CD4-positive, alpha-beta T cell treated with Interleukin-6 at 100 ng/mL for 8 hours (primary cell): ENCODE measurements at regions not wholly inside any gene's neighbourhood (a gene's known extent, or its start where the extent isn't known, plus 50 kb on each side); places are given as distances from the start of the nearest gene placed in this dataset.

Source experiments
- DNase-seq: peaks from one replicate; pipeline ENCODE4 v3.0.0-alpha.2; 2020; ENCODE audit warnings: mixed read lengths, low spot score

DNA sequence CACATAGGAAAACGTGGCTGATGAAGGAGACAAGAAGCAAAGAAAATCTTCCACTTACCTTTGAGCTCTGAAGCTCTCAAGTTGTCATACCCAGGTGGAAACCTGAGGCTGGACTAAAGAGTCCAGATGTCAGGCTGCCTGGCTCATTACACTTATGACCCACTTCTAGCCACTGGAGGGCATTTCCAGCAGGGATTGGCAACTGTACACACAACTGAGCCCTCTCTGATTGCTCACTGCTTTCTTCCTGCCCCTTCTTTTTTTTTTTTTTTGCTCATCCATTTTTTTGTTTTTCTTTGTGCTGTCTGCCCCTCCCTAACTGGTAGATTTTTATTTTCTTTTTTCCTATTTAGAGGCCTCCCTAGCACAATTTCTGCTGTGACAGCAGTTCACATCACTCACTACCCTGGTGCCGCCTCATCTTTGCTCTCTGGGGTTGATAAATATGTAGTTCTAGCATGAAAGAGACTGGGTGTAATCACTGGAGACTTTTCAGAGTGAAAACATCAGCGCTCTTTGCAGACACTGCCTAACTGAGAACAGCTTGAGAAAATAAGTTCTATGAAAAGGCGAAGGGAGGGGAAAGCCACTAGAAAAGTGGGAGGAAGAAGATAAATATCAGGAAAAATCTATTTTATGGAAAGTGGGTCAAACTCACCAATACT, 334.5 kb downstream of the NUF2 start:
- no peak for DNase-seq

- DNase-seq = no peak
Observed at GRCh38 chr1:163657719-163658118, 336.0 kb downstream of the NUF2 start.

GRCh38 chr1:163661391-163661790, 339.6 kb downstream of the NUF2 start:
- DNase-seq = no peak

- no peak for DNase-seq
Observed at GRCh38 chr1:163664671-163665335, 343.0 kb downstream of the NUF2 start.

- DNase-seq = no peak
Observed at GRCh38 chr1:163668472-163668871, 346.7 kb downstream of the NUF2 start.

GRCh38 chr1:163670989-163671757, 349.4 kb downstream of the NUF2 start:
- DNase-seq = no peak

GRCh38 chr1:163672976-163673758, 351.4 kb downstream of the NUF2 start:
- DNase-seq = no peak

DNA sequence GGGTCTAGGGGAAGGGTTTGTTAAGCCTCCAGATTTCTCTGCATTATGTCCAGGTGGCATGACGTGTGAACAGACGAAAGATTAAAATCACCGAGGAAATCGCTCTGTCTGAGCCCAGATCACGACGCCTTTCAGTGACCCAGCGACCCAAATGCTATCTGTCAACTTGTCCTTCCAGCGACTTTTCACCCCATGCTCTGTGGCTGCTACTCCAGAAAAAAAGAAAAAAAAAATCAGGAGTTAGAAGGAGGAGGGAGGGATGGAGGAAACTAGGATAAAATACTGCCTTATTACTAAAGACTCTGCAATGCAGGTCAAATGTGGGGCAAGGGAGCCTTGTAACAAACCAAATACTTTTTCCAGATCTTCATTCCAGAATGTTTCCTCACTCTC, 352.0 kb downstream of the NUF2 start:
- no peak for DNase-seq

GRCh38 chr1:163674236-163674635, 352.5 kb downstream of the NUF2 start:
- DNase-seq = no peak

GRCh38 chr1:163684785-163685184, 363.0 kb downstream of the NUF2 start:
- DNase-seq = no peak

GRCh38 chr1:163692266-163692665, 370.5 kb downstream of the NUF2 start:
- DNase-seq = no peak

DNA sequence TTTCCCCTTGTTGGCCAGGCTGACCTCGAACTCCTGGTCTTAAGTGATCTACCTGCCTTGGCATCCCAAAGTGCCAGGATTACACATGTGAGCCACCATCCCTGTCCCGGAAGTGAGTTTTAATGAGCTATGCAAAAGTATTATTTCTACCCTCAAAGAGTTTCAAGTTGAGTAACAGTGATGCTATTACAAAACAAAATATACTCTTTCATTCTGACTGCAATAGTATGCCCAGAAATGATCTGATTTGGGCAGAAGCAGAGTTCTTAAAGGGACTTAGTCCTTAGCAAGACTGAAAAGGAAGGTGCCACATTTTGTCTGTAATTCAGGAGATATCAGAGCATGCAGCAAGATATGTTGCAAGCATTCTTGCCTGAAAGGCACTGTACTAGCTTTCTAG, 375.4 kb downstream of the NUF2 start:
- DNase-seq = no peak

- DNase-seq = no peak
Observed at GRCh38 chr1:163701783-163702374, 380.1 kb downstream of the NUF2 start.

- no peak for DNase-seq
Observed at GRCh38 chr1:163703794-163704193, 382.0 kb downstream of the NUF2 start.

DNA sequence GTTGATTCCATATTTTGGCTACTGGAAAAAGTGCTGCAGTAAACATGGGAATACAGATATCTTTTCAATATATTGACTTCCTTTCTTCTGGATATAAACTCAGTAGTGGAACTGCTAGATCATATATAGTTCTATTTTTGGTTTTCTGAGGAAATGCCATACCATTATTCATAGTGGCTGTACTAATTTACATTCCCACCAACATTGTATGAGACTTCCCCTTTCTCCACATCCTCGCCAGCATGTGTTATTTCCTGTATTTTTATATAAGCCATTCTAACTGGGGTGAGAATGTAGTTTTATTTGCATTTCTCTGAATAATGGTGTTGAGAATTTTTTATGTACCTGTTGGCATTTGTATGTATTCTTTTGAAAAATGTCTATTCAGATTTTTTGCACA, 385.2 kb downstream of the NUF2 start:
- no peak for DNase-seq

- no peak for DNase-seq
Observed at GRCh38 chr1:163709636-163710035, 387.9 kb downstream of the NUF2 start.

DNA sequence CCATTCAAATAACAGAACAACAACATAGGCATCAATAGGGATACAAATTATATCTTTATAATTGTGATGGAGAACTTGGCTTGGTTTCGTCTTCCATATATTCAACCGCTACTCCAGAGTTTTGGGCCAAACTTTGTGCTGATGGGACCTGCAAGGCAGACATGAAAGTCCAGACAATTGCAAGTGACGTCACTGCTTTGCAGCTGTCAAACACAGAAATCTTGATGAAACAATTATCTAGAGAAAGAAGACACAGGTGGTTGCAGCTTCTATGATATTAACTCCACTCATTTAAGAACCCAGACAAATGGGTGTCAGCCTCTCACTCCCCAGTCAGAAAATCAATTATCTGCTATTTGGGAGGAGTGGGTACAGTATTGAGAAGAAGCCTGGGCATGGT, 390.6 kb downstream of the NUF2 start:
- DNase-seq = no peak

DNA sequence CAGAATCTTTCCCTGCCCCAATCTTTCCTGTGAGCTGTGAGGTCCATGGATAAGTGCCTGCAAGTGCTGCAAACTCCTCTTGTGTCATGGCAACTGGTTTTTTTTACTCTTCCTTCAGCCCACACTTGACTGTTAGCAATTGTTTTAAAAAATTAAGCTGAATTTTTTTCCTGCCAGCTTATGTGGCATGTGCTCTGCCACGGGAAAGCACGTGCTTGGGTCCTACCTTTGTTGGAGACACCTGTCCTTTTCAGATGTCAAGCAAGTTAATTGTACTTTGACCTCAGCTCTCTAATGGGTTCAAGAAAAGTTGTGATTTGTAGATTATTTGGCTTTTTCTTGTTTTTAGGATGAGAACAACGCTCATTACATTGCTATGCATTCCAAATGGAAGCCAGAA, 398.5 kb downstream of the NUF2 start:
- no peak for DNase-seq

GRCh38 chr1:163725551-163725950, 403.8 kb downstream of the NUF2 start:
- no peak for DNase-seq

- DNase-seq = no peak
Observed at GRCh38 chr1:163730411-163730821, 408.7 kb downstream of the NUF2 start.

DNA sequence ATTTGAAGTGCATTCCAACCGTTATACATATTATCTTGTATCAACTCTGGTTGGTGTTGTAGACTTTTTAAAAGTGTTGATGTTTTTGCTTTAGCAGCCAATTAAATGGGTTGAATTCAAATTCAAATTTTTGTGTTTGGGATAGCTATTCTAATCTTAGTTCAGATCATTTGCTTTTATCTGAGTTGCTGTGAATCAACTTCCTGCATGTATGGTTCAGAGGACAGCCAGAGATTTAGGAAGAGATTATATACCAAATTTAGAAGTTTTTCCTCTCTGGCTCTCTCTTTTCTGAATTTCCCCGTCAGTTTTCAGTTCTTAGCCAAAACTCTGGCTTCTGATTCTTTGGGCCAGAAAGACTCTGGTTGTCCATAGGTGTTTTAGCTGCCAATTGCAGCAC, 415.5 kb downstream of the NUF2 start:
- DNase-seq = no peak

DNA sequence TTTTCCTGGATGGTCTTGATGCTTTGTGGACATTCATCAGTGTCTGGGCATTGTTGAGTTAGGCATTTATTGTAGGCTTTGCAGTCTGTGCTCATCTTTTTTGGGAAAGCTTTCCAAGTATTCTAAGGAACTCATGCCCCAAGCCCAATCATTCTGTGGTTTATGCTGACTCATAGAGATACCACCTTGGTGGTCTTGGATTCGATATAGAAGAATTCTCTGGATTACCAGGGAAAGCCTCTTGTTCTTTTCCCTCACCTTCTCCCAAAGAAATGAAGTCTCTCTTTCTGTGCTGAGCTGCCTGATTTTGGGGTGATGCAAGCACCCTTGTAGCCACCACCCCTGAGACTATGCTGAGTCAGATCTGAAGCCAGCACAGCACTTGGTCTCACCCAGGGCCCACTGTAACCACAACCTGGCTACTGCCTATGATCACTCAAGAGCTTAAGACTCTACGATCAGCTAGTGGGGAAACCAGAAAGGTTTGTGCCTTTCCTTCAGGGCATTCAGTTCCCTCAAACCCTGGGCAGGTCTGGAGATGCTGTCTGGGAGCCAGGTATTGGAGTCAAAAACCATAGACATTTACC, 422.6 kb downstream of the NUF2 start:
- no peak for DNase-seq
